HG03095 (cell line): ENCODE measurements at regions not wholly inside any gene's neighbourhood (a gene's known extent, or its start where the extent isn't known, plus 50 kb on each side); places are given as distances from the start of the nearest gene placed in this dataset.

ENCODE experiments used
- ATAC-seq: cut with Tn5 transposase; IDR thresholded peaks from one replicate; pipeline ENCODE4 v1.9.1; 2021; ENCODE audit warnings: moderate library complexity; ENCODE audit not compliant: unreplicated experiment

GRCh38 chr2:71824436-71824835 is 323.2 kb downstream of the CYP26B1 start:
- ATAC-seq: no peak

- no peak for ATAC-seq
These were observed 324.1 kb downstream of the CYP26B1 start for GRCh38 chr2:71823526-71823925.

- no peak for ATAC-seq
These were observed 325.2 kb downstream of the CYP26B1 start for GRCh38 chr2:71822463-71822862.

- no peak for ATAC-seq
These were observed 325.8 kb downstream of the CYP26B1 start for GRCh38 chr2:71821856-71822255.

- ATAC-seq: no peak
These were observed 330.8 kb downstream of the CYP26B1 start for GRCh38 chr2:71816815-71817214.

- ATAC-seq: no peak
These were observed 331.8 kb downstream of the CYP26B1 start for GRCh38 chr2:71815701-71816474.

- no peak for ATAC-seq
These were observed 332.8 kb downstream of the CYP26B1 start for GRCh38 chr2:71814885-71815284.

- no peak for ATAC-seq
These were observed 333.7 kb downstream of the CYP26B1 start for GRCh38 chr2:71813807-71814470.

GRCh38 chr2:71813315-71813714 is 334.3 kb downstream of the CYP26B1 start:
- ATAC-seq: no peak

- ATAC-seq: no peak
These were observed 334.9 kb downstream of the CYP26B1 start for GRCh38 chr2:71812736-71813135.

- ATAC-seq: no peak
These were observed 335.9 kb downstream of the CYP26B1 start for GRCh38 chr2:71811726-71812125.

GRCh38 chr2:71811157-71811556 is 336.5 kb downstream of the CYP26B1 start:
- no peak for ATAC-seq

- no peak for ATAC-seq
These were observed 339.8 kb downstream of the CYP26B1 start for GRCh38 chr2:71807581-71808451.

- ATAC-seq: no peak
These were observed 341.2 kb downstream of the CYP26B1 start for GRCh38 chr2:71806432-71806831.

GRCh38 chr2:71804281-71804751 is 343.3 kb downstream of the CYP26B1 start:
- ATAC-seq: no peak

GRCh38 chr2:71803398-71803797 is 344.3 kb downstream of the CYP26B1 start:
- no peak for ATAC-seq

GRCh38 chr2:71802556-71802955 is 345.1 kb downstream of the CYP26B1 start:
- ATAC-seq: no peak

- ATAC-seq: no peak
These were observed 345.7 kb downstream of the CYP26B1 start for GRCh38 chr2:71801969-71802368.

GRCh38 chr2:71801556-71801955 is 346.1 kb downstream of the CYP26B1 start:
- no peak for ATAC-seq

- ATAC-seq: no peak
These were observed 346.8 kb downstream of the CYP26B1 start for GRCh38 chr2:71800851-71801250.

- no peak for ATAC-seq
These were observed 346.9 kb downstream of the DYSF start for GRCh38 chr2:71800106-71800809.
